ENCODE measurements at regions not wholly inside any gene's neighbourhood (a gene's known extent, or its start where the extent isn't known, plus 50 kb on each side); places are given as distances from the start of the nearest gene placed in this dataset.

DNA sequence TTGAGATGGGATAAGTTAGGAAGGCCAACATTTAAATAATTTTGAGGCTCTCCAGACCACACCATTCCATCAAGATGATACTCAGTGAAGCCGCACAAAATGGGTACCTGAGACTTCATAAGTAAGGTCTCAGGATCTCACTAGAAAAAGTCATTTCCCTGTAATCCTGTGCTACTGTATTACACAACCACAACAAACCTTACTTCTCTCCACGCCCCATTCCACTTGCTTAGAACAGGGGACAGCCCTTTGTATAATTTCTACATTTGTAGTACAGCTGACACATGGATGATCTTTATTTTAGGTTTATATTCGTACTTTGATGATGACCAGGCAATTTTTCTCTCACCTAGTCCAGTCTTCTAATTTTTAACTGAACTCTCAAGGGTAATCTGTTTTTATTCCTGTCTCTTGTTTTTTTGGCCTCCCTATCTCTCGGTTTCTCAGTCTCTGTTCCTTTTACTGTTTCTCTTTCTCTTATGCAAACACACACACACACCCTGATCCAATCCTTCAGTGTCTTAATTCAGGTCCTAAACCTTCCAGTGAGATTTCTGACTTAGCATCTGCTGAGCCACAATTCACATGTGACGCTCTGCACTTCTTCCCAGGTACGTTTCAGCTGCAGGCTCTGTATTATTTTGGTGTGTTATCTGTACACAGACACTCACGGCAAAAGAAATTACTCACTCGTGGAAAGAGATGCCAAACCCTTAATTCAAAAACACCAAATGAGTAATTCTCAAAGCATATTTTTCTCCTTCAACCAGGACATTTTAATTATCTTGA is 223.2 kb upstream of the THBS1 start:
- POLR2A ChIA-PET, result no interaction called here

DNA sequence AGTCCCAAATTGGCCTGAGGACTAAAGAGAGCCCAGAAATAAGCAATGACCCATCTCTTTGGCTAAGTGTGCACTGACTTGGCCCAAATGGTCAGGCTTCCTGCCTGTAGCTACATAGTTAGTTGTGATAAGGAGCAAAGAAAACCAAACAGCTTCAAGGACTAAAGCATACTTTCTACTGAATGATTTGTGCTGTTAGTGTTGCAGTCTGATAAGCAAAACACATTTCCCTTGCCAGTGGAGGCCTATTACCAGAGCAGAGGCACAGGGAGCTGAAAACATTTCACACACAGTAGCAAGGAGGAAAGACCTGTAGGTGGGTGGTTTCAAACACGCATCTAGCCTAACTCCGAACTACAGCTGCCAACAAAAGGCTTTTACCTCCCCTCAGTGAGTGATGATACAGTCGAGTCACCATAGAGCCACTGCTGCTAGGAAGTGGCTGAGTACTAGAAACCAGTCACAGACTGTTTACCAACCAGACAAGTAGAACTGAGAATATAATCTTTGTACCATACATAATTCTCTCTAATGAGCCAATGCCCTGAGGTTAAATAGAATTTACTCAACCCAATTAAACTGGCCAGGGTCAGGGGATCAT is 222.3 kb upstream of the THBS1 start:
- TF ChIP-seq, protein P1, sequence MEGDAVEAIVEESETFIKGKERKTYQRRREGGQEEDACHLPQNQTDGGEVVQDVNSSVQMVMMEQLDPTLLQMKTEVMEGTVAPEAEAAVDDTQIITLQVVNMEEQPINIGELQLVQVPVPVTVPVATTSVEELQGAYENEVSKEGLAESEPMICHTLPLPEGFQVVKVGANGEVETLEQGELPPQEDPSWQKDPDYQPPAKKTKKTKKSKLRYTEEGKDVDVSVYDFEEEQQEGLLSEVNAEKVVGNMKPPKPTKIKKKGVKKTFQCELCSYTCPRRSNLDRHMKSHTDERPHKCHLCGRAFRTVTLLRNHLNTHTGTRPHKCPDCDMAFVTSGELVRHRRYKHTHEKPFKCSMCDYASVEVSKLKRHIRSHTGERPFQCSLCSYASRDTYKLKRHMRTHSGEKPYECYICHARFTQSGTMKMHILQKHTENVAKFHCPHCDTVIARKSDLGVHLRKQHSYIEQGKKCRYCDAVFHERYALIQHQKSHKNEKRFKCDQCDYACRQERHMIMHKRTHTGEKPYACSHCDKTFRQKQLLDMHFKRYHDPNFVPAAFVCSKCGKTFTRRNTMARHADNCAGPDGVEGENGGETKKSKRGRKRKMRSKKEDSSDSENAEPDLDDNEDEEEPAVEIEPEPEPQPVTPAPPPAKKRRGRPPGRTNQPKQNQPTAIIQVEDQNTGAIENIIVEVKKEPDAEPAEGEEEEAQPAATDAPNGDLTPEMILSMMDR (IDR thresholded peaks at IDR 0.05), result no peak
- Mint-ChIP-seq H3K27ac (no peak overlapping the region), H3K36me3 (ENCODE audit: low read depth) (no peaks in the 10 kb centered on the region), H3K27me3 (peaks cover 8% of the 10 kb centered on the region), H3K4me1 (ENCODE audit: low read depth) (no peaks in the 10 kb centered on the region), H3K9me3 (no peaks in the 10 kb centered on the region), H3K4me3 (no peak overlapping the region)
- Histone ChIP-seq H3K27ac (ENCODE audit: low read depth in 1 of 2, low read length in 2 of 2) (no peak overlapping the region), H3K4me1 (ENCODE audit: insufficient read depth, low read length) (no peaks in the 10 kb centered on the region), H3K36me3 (ENCODE audit: insufficient read depth, low read length) (no peaks in the 10 kb centered on the region), H3K27me3 (ENCODE audit: control insufficient read depth in 1 of 2, insufficient read depth in 2 of 2, low read length in 2 of 2) (no peaks in the 10 kb centered on the region), H3K9me3 (ENCODE audit: control insufficient read depth in 1 of 2, insufficient read depth in 1 of 2, low read length in 2 of 2) (no peaks in the 10 kb centered on the region), H3K4me3 (ENCODE audit: low read length) (no peak overlapping the region)
- DNase-seq (no peak), ATAC-seq (ENCODE audit: poor library complexity) (no peak)
- POLR2A ChIA-PET, result no interaction called here
- intact Hi-C loops (cut with DNase I, micrococcal nuclease), result no loop called here
- CTCF ChIA-PET, result no interaction called here

More for the DNA sequence above, 223.2 kb upstream of the THBS1 start:
- ATAC-seq (ENCODE audit: poor library complexity), result no peak
- Histone ChIP-seq H3K4me1 (ENCODE audit: insufficient read depth, low read length) (no peaks in the 10 kb centered on the region), H3K9me3 (ENCODE audit: control insufficient read depth in 1 of 2, insufficient read depth in 1 of 2, low read length in 2 of 2) (no peaks in the 10 kb centered on the region), H3K27ac (ENCODE audit: low read depth in 1 of 2, low read length in 2 of 2) (no peak overlapping the region), H3K36me3 (ENCODE audit: insufficient read depth, low read length) (no peaks in the 10 kb centered on the region), H3K27me3 (ENCODE audit: control insufficient read depth in 1 of 2, insufficient read depth in 2 of 2, low read length in 2 of 2) (no peaks in the 10 kb centered on the region), H3K4me3 (ENCODE audit: low read length) (no peak overlapping the region)
- TF ChIP-seq, protein P1 (IDR thresholded peaks at IDR 0.05), result no peak
- CTCF ChIA-PET, result no interaction called here
- Mint-ChIP-seq H3K9me3 (no peaks in the 10 kb centered on the region), H3K36me3 (ENCODE audit: low read depth) (no peaks in the 10 kb centered on the region), H3K4me3 (no peak overlapping the region), H3K4me1 (ENCODE audit: low read depth) (no peaks in the 10 kb centered on the region), H3K27me3 (peaks cover 4% of the 10 kb centered on the region), H3K27ac (no peak overlapping the region)
- intact Hi-C loops (cut with DNase I, micrococcal nuclease), result no loop called here
- no peak for DNase-seq

DNA sequence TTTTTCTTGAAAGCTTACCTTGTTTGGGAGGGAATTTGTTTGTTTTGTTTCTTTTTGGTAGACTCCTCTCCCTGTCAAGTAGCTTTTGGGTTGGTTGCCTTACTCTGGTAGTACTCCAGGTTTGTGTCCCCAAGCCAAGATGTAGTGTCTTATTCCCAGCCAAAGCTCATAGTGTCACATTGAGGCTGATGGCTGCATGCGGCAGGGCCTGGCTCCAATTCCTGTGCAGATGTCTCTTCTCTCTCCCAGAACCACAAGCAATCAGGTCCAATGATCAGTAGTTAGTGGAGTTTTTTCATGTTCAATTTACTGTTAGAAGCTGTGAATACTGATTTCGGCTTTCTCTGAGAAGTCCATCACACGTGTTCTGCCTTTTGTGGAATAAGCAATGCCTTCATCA is 221.1 kb upstream of the THBS1 start:
- H3K4me1 Mint-ChIP-seq (ENCODE audit: low read depth), result no peaks in the 10 kb centered on the region
- H3K4me3 ChIP-seq (ENCODE audit: low read length), result no peak overlapping the region
- no peaks in the 10 kb centered on the region for H3K36me3 Mint-ChIP-seq (ENCODE audit: low read depth)
- H3K4me3 Mint-ChIP-seq, result no peak overlapping the region
- POLR2A ChIA-PET, result no interaction called here
- H3K27ac ChIP-seq (ENCODE audit: low read depth in 1 of 2, low read length in 2 of 2), result no peak overlapping the region
- H3K36me3 ChIP-seq (ENCODE audit: insufficient read depth, low read length), result no peaks in the 10 kb centered on the region
- H3K4me1 ChIP-seq (ENCODE audit: insufficient read depth, low read length), result no peaks in the 10 kb centered on the region
- H3K27me3 ChIP-seq (ENCODE audit: control insufficient read depth in 1 of 2, insufficient read depth in 2 of 2, low read length in 2 of 2), result no peaks in the 10 kb centered on the region
- intact Hi-C loops (cut with DNase I, micrococcal nuclease), result no loop called here
- no peaks in the 10 kb centered on the region for H3K9me3 Mint-ChIP-seq
- no peaks in the 10 kb centered on the region for H3K9me3 ChIP-seq (ENCODE audit: control insufficient read depth in 1 of 2, insufficient read depth in 1 of 2, low read length in 2 of 2)
- DNase-seq, result no peak
- H3K27me3 Mint-ChIP-seq, result peaks cover 11% of the 10 kb centered on the region
- TF ChIP-seq, protein P1 (IDR thresholded peaks at IDR 0.05), result no peak
- ATAC-seq (ENCODE audit: poor library complexity), result no peak
- no peak overlapping the region for H3K27ac Mint-ChIP-seq
- CTCF ChIA-PET, result no interaction called here

Data from CD4-positive, alpha-beta T cell (primary cell).